Rectal smooth muscle tissue (tissue), 1 donor: ENCODE measurements at regions not wholly inside any gene's neighbourhood (a gene's known extent, or its start where the extent isn't known, plus 50 kb on each side); places are given as distances from the start of the nearest gene placed in this dataset.

Experiments used
- H3K27ac ChIP-seq: one replicate; pipeline ENCODE4 v1.7.0; 2013; ENCODE audit warnings: low read depth, low read length, inconsistent platforms
- H3K27me3 ChIP-seq: one replicate; pipeline ENCODE4 v1.7.0; 2013; ENCODE audit warnings: low read length; ENCODE audit not compliant: control insufficient read depth, insufficient read depth
- H3K36me3 ChIP-seq: one replicate; pipeline ENCODE4 v1.7.0; 2013; ENCODE audit warnings: low read length; ENCODE audit not compliant: control insufficient read depth, insufficient read depth
- H3K4me1 ChIP-seq: one replicate; pipeline ENCODE4 v1.7.0; 2013; ENCODE audit warnings: low read length; ENCODE audit not compliant: control insufficient read depth, insufficient read depth
- H3K4me3 ChIP-seq: one replicate; pipeline ENCODE4 v1.7.0; 2013; ENCODE audit warnings: low read length
- H3K9ac ChIP-seq: one replicate; pipeline ENCODE4 v1.7.0; 2013; ENCODE audit warnings: low read length

DNA sequence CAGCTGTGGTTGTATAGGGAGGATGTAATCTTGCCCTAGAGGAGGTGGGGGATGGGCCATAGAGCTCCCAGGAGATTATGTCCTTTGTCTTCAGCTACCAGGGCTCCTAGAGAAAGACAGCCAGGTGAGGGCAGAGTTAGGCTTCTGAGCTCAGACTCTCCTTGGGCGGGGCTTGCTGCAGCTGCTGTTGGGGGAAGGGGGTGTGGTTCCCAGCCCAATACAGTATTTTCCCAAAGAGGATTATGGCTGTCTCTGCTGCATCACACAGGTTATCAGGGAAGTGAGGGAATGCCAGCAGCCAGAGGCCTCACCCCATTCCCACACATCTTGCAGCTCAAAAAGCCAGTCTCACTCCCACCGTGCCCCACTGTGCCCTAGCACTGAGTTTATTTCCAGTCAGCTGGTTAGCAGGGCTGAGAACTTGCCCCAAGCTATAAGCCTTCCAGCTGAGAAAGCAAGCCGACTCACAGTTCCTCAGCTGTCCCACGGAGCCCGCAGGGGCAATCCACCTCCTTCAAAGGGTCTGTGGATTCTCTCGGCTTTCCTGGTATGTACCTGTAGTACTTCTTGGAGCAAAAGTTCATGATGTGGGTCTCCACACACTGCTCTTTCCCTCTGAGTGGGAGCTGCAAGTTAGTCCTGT lies 217.3 kb upstream of the CPNE8 start:
- no peaks in the 10 kb centered on the region for H3K27me3 ChIP-seq
- H3K36me3 ChIP-seq: no peaks in the 10 kb centered on the region
- no peak overlapping the region for H3K27ac ChIP-seq
- H3K4me1 ChIP-seq: no peaks in the 10 kb centered on the region
- H3K4me3 ChIP-seq: no peak overlapping the region
- no peak overlapping the region for H3K9ac ChIP-seq

DNA sequence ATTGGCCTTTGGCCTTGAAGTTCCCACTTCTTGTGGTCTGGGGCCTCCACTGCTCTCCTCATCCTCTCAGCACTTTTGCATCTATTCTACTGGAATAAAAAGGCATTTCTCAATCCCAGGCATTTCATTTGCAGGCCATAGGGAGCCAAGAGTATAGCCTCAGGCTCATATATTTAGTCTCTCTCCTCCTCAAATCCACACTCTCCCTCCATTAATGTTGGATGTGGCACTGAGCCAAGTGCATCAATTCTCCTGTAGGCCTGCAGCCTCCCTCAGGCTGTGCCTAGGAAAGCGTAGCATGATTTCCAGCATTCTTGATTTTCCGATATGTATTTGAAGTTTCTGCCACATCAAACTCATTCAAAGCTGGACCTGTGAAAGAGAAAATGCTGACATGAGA lies 211.5 kb upstream of the CPNE8 start:
- Histone ChIP-seq H3K4me1 (no peaks in the 10 kb centered on the region), H3K27ac (no peak overlapping the region), H3K27me3 (no peaks in the 10 kb centered on the region), H3K36me3 (no peaks in the 10 kb centered on the region), H3K4me3 (no peak overlapping the region), H3K9ac (no peak overlapping the region)

DNA sequence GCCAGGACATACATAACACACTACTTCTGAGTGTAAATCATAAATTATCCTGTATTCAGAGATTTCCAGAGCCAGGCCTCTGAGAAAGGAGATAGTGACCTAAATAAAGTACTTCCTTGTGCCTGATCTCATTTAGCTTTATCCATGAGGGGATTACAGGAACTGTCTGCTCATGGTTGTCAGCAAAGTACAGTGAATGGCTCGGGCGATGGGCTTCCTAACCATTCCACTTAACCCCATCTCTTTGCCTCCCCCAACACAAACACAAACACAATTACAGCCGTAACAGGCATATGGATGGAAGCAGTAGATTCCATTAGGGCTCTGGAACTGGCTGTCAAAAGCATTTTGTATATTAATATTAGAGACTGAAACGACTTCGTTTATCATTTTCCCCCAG lies 206.7 kb upstream of the CPNE8 start:
- Histone ChIP-seq H3K27ac (no peak overlapping the region), H3K9ac (no peak overlapping the region), H3K36me3 (no peaks in the 10 kb centered on the region), H3K4me1 (no peaks in the 10 kb centered on the region), H3K27me3 (no peaks in the 10 kb centered on the region), H3K4me3 (no peak overlapping the region)

DNA sequence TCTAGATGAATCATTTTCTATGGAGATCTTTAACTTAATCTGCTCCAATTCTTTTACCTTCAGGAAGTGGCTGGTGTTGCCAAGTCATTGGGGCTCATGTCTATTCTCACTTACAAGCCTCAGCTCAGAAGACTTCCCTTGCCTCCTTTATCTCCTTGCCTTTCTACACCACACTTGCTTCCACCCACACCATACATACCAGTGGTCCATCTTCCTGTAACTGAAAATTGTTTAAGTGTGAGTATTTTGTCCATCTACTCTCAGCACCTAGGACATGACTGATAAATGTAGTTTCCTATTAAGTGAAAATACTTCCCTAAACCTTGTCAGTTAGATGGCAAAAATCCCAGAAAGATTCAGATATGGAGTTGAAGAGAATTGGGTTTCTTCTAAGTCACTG lies 199.7 kb upstream of the CPNE8 start:
- H3K36me3 ChIP-seq: no peaks in the 10 kb centered on the region
- H3K27ac ChIP-seq: no peak overlapping the region
- H3K9ac ChIP-seq: no peak overlapping the region
- H3K4me1 ChIP-seq: no peaks in the 10 kb centered on the region
- no peaks in the 10 kb centered on the region for H3K27me3 ChIP-seq
- no peak overlapping the region for H3K4me3 ChIP-seq

DNA sequence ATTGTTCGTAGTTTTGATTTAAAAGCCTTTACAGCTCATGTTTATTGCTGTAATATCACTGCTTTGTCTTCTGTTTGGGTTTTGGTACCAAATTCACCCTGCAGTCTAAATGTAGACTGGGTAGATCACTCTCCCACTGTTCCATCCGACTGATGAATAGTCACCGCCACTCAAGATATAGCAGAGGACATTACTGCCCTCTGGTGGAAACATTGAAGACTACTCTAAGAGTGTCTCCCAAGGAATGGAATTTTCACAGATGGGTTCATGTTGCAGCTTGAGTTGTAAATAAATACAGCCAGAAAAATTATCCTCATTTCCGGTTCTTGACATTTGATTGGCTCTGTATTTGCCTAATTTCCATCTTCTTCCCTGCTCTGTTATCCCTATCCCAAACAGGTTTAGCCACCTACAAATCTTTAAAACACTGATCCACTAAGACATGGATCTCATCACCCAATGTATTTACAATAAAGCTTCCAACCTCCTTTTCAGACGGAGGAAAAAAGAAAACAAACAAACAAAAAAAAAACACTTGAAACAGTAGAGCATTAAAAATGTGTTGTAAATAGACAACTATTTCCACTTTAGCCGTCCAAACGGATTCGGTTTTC lies 198.3 kb upstream of the CPNE8 start:
- Histone ChIP-seq H3K4me3 (no peak overlapping the region), H3K27me3 (no peaks in the 10 kb centered on the region), H3K9ac (no peak overlapping the region), H3K4me1 (no peaks in the 10 kb centered on the region), H3K36me3 (no peaks in the 10 kb centered on the region), H3K27ac (no peak overlapping the region)

DNA sequence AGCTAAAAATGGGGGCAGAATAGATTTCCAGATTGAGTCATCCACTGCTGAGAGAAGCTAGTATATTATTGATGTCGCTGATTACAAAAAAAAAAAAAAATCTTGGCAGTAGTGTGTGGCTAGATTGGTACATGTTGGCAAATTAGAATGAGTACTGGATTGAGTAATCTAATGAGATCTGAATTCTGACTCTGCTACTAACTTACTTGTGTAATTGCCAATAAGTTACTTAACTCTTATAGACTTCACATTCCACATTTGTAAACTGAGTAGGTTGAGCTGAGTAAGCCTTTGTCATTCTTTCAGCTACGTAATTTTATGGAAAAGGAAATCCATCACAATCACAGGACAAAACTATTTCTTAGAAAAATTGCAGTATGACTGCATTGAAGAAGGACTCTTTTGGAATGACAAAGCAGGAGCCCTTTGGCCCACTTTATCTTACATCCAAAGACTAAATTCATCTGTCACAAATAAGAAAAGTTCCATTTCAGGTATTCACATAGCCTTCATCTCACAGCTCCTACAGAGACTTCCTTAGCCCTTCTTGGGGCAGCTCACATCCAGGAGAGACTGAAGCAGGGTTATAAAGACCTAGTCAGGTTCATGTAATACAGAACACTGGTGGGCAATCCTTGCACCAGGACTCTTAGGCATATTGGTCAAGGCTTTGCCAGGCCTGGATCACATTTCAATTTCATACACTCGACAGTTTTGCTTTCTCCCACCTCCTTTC lies 197.3 kb upstream of the CPNE8 start:
- no peaks in the 10 kb centered on the region for H3K36me3 ChIP-seq
- H3K27ac ChIP-seq: no peak overlapping the region

DNA sequence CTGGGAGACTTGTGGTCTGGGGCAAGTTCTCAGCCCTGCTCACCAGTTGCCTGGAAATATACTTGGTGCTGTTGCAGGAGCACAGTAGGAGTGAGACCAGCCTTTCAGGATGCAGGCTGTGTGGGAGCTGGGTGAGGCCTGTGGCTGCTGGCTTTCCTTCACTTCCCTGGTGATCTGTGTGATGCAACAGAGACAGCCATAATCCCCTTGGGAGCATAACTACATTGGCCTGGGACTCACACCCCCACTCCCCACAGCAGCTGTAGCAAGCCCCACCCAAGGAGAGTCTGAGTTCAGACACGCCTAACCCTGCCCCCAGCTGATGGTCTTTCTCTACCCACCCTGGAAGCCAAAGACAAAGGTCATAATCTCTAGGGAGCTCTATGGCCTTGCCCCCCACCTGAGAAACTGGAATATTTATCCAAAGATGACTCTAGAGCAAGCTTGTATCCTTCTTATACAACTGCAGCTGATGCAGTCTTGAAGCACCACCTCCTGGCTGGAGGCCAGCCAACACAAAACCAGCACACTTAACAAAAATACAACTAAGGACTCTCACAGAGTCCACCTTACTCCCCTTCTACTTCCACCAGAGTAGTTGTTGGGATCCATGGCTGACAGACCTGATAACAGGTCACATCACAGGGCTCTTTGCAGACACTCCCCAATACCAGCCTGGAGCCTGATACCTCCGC lies 190.4 kb upstream of the CPNE8 start:
- no peaks in the 10 kb centered on the region for H3K4me1 ChIP-seq
- no peak overlapping the region for H3K27ac ChIP-seq
- no peaks in the 10 kb centered on the region for H3K27me3 ChIP-seq
- no peak overlapping the region for H3K4me3 ChIP-seq
- H3K36me3 ChIP-seq: no peaks in the 10 kb centered on the region
- no peak overlapping the region for H3K9ac ChIP-seq

More for the DNA sequence above, 197.3 kb upstream of the CPNE8 start:
- Histone ChIP-seq H3K27me3 (no peaks in the 10 kb centered on the region), H3K9ac (no peak overlapping the region), H3K4me1 (no peaks in the 10 kb centered on the region), H3K4me3 (no peak overlapping the region)

DNA sequence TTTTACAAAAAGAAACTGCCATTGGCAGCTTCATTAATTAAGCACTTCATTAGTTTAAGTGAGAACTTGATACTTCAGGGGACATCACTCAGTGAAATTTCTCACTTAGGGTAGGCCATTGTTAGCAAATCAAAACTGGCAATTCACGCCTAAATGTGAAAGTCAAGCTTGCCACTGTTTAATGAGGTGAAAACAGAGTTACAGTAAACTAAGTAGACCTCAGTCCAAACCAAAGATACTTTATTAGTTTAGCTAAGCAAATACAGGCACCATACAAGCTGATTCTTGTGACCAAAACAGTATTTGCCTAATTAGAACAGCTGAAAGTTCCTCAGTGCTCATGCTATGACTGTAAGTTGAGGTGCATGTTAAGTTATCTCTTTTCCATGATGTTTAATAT lies 176.5 kb upstream of the CPNE8 start:
- no peak overlapping the region for H3K27ac ChIP-seq
- no peak overlapping the region for H3K9ac ChIP-seq
- H3K4me3 ChIP-seq: no peak overlapping the region
- H3K4me1 ChIP-seq: no peaks in the 10 kb centered on the region
- H3K36me3 ChIP-seq: no peaks in the 10 kb centered on the region
- H3K27me3 ChIP-seq: no peaks in the 10 kb centered on the region

DNA sequence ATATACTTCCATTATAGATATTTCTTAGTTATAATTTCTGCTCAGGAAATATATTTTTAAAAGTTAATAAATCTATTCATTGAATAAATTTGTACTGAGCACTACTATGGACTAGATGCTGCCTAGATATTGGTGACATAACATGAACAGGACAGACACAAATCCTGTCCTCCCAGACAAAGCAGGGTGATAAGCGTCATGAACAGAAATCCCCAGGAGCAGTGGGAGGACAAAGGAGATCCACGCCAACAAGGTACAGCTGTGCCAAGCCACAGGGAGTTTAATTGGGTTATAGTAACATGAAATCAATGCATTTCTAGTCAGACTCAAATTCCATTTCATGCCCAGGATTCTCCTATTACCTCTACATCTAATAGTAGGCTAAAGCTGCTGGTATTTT lies 171.8 kb upstream of the CPNE8 start:
- Histone ChIP-seq H3K4me3 (no peak overlapping the region), H3K27ac (no peak overlapping the region), H3K4me1 (no peaks in the 10 kb centered on the region), H3K36me3 (no peaks in the 10 kb centered on the region), H3K27me3 (no peaks in the 10 kb centered on the region), H3K9ac (no peak overlapping the region)

DNA sequence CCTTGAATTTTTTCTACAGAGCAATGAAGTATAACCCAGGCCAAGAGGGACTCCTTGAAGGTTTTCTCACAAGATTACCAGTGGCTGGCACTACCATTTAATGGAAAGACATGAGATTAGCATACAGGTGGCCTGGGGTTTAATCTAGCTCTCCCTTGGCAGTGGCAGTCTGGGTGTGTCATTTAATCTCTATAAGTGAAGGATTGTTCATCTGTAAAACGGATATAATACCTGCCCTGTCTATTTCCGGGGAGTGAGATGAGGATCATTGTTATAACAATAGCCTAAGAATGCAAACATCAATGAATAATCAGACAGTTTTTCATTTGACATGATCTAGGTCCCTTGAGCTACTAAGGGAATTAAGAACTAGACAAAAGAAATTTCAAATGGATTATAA lies 168.7 kb upstream of the CPNE8 start:
- H3K27me3 ChIP-seq: no peaks in the 10 kb centered on the region
- no peak overlapping the region for H3K4me3 ChIP-seq
- H3K36me3 ChIP-seq: no peaks in the 10 kb centered on the region
- no peaks in the 10 kb centered on the region for H3K4me1 ChIP-seq
- H3K27ac ChIP-seq: no peak overlapping the region
- H3K9ac ChIP-seq: no peak overlapping the region

DNA sequence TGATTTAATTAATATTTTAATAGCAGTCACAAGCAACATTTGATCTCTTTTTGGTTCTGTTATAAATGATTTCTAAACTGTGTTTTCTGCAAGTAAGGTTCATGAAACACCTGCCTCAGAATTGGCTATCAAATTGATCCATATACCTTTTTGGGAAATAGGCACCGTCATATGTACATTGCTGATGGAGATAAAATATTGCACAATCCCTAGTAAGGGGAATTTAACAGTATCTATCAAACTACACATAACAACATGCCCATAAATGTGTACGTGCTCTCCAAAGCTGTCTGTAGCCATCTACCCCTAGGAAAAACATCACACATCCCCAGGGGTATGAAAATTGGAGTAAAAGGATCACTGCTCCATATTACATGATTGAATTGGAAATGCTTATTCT lies 167.3 kb upstream of the CPNE8 start:
- no peak overlapping the region for H3K9ac ChIP-seq
- no peaks in the 10 kb centered on the region for H3K4me1 ChIP-seq
- no peak overlapping the region for H3K4me3 ChIP-seq
- no peak overlapping the region for H3K27ac ChIP-seq
- H3K27me3 ChIP-seq: no peaks in the 10 kb centered on the region
- no peaks in the 10 kb centered on the region for H3K36me3 ChIP-seq

DNA sequence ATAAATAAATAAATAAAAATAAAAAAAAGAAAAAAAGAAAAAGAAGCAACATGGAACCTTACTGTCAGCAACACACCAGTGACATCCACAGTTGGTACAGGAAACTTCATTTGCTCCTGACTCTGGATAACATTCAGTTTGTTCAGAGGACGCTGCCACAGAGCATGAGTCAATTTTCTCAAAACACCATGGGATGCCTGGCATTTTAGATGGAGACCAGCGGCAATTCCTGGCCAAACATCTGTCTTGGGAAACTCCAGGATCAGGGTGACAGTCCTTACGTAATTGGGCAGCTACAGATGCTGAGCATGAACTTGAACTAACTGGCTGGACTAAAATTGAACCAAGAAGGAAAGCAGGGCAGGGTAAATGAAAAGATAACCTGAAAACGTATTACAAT lies 166.2 kb upstream of the CPNE8 start:
- H3K27ac ChIP-seq: no peak overlapping the region
- no peak overlapping the region for H3K4me3 ChIP-seq
- no peak overlapping the region for H3K9ac ChIP-seq
- H3K36me3 ChIP-seq: no peaks in the 10 kb centered on the region
- no peaks in the 10 kb centered on the region for H3K27me3 ChIP-seq
- H3K4me1 ChIP-seq: no peaks in the 10 kb centered on the region
